B cell (primary cell): ENCODE measurements at regions not wholly inside any gene's neighbourhood (a gene's known extent, or its start where the extent isn't known, plus 50 kb on each side); places are given as distances from the start of the nearest gene placed in this dataset.

Experiments
- ATAC-seq: fragments of 200-7000 bp; cut with Tn5 transposase; one replicate; pipeline ENCODE4 v1.10.0; 2021; ENCODE audit warnings: low read depth, mild to moderate bottlenecking, moderate number of reproducible peaks, moderate library complexity
- CTCF ChIA-PET: fragments of 350-600 bp; sonication (Branson Sonifier 250); formaldehyde crosslinking; loops from one replicate; lab custom pipeline; 2021; ENCODE audit warnings: antibody characterized with exemption, inconsistent platforms; lab: Charles Lee
- POLR2A ChIA-PET: fragments of 350-600 bp; sonication (Branson Sonifier 250); formaldehyde crosslinking; loops from one replicate; lab custom pipeline; 2021; ENCODE audit warnings: antibody characterized with exemption; lab: Charles Lee
- DNase-seq: peaks from one replicate; pipeline ENCODE4 v3.0.0; 2013
- H2AFZ ChIP-seq: 2 replicates; pipeline ENCODE4 v1.6.1; 2012; ENCODE audit warnings: mild to moderate bottlenecking, low read depth, low read length; ENCODE audit not compliant: insufficient read depth, poor library complexity, severe bottlenecking
- H3K27ac ChIP-seq, 2 donors: 1 replicate in 1 of 2; 2 replicates in 1 of 2; pipeline ENCODE4 v1.5.1; 2012 to 2013; ENCODE audit warnings: low read length in 2 of 2, mild to moderate bottlenecking in 2 of 2, moderate library complexity in 1 of 2
- H3K27me3 ChIP-seq, 4 experiments: fragments of 200-600 bp in 1 of 4; sonication (generic) in 1 of 4; replicated peaks in 1 of 4; 1 replicate in 2 of 4; 2 replicates in 2 of 4; pipeline versions ENCODE4 v1.6.1 to v1.7.0; 2013 to 2016; ENCODE audit warnings: low read length in 3 of 4, mild to moderate bottlenecking in 2 of 4, mixed read lengths in 1 of 4, moderate library complexity in 1 of 4; ENCODE audit not compliant: insufficient read depth in 4 of 4, control insufficient read depth in 3 of 4; ENCODE audit errors: control extremely low read depth in 1 of 4
- H3K36me3 ChIP-seq, 2 experiments: replicated peaks in 1 of 2; 1 replicate in 1 of 2; 2 replicates in 1 of 2; pipeline versions ENCODE4 v1.6.1 to v1.7.1; 2013; ENCODE audit warnings: low read length in 1 of 2; ENCODE audit not compliant: insufficient read depth in 2 of 2, control insufficient read depth in 1 of 2; ENCODE audit errors: control extremely low read depth in 1 of 2, extremely low read depth in 1 of 2
- H3K4me1 ChIP-seq, 2 donors: fragments of 200-600 bp in 1 of 2; sonication (generic) in 1 of 2; 1 replicate in 1 of 2; 2 replicates in 1 of 2; pipeline versions ENCODE4 v1.5.1 to v1.6.1; 2013 to 2017; ENCODE audit warnings: low read length in 2 of 2; ENCODE audit not compliant: control insufficient read depth in 2 of 2, insufficient read depth in 2 of 2
- H3K4me2 ChIP-seq: replicated peaks from 2 replicates; pipeline ENCODE3; 2012; ENCODE audit warnings: mild to moderate bottlenecking, low read depth, low read length; ENCODE audit not compliant: poor library complexity, severe bottlenecking
- H3K4me3 ChIP-seq, 5 experiments: fragments of 200-600 bp in 1 of 5; sonication (generic) in 1 of 5; 1 replicate in 3 of 5; 2 replicates in 2 of 5; pipeline versions ENCODE4 v1.5.1 to v1.7.0; 2011 to 2016; ENCODE audit warnings: low read length in 4 of 5, mild to moderate bottlenecking in 4 of 5, low read depth in 2 of 5, control low read depth in 1 of 5, moderate library complexity in 1 of 5; ENCODE audit not compliant: insufficient read depth in 1 of 5; ENCODE audit errors: control extremely low read depth in 1 of 5, extremely low read depth in 1 of 5
- H3K79me2 ChIP-seq: fragments of 200-600 bp; sonication (generic); one replicate; pipeline ENCODE4 v1.6.0; 2016; ENCODE audit warnings: low read length; ENCODE audit not compliant: control insufficient read depth, insufficient read depth
- H3K9ac ChIP-seq: fragments of 200-600 bp; sonication (generic); 2 replicates; pipeline ENCODE4 v1.6.1; 2017; ENCODE audit warnings: mild to moderate bottlenecking, low read length, moderate library complexity
- H3K9me3 ChIP-seq, 3 donors: one replicate each; pipeline versions ENCODE4 v1.6.1 to v1.7.1; 2013; ENCODE audit warnings: low read length in 2 of 3; ENCODE audit not compliant: control insufficient read depth in 2 of 3, insufficient read depth in 1 of 3; ENCODE audit errors: control extremely low read depth in 1 of 3
- H4K20me1 ChIP-seq: 2 replicates; pipeline ENCODE4 v1.6.0; 2012; ENCODE audit warnings: mild to moderate bottlenecking, low read length; ENCODE audit not compliant: insufficient read depth, control insufficient read depth, poor library complexity, severe bottlenecking
- H3K27ac Mint-ChIP-seq: one replicate; pipeline ENCODE4 v1.8.0; 2021; ENCODE audit warnings: mixed read lengths
- H3K27me3 Mint-ChIP-seq: one replicate; pipeline ENCODE4 v1.8.0; 2021; ENCODE audit warnings: mixed read lengths
- H3K4me1 Mint-ChIP-seq: one replicate; pipeline ENCODE4 v1.8.0; 2021; ENCODE audit warnings: mixed read lengths
- H3K4me3 Mint-ChIP-seq: one replicate; pipeline ENCODE4 v1.8.0; 2021; ENCODE audit warnings: mixed read lengths
- H3K9me3 Mint-ChIP-seq: one replicate; pipeline ENCODE4 v1.8.0; 2022; ENCODE audit warnings: mixed read lengths; ENCODE audit not compliant: insufficient read depth
- CTCF ChIP-seq: fragments of 200-600 bp; IDR thresholded peaks from one replicate; pipeline ENCODE4 v1.8.0; 2022; ENCODE audit warnings: antibody characterized with exemption, mild to moderate bottlenecking
- EZH2 ChIP-seq: IDR thresholded peaks from 2 replicates; pipeline ENCODE4 v1.6.1; 2012; ENCODE audit warnings: borderline replicate concordance, low read depth, mild to moderate bottlenecking, moderate library complexity, low read length; ENCODE audit not compliant: insufficient read depth, poor library complexity, severe bottlenecking
- WGBS: methylation state at CpG from one replicate; pipeline ENCODE4 v1.1.5; 2013; ENCODE audit warnings: missing lambda C conversion rate; ENCODE audit not compliant: insufficient coverage; 5-methylcytosine and 5-hydroxymethylcytosine counted together
- intact Hi-C: fragments of 100-400 bp; cut with micrococcal nuclease; formaldehyde crosslinking; loops from one replicate; pipeline ENCODE4 v1.10.0; 2022

GRCh38 chr7:12090757-12091221 is 120.3 kb upstream of the TMEM106B start:
- TF ChIP-seq EZH2 (no peak), CTCF (no peak)
- intact Hi-C loops: no loop called here
- DNase-seq: no peak
- no peaks in the 10 kb centered on the region for H3K9me3 ChIP-seq
- H4K20me1 ChIP-seq: no peaks in the 10 kb centered on the region
- H3K4me1 Mint-ChIP-seq: no peaks in the 10 kb centered on the region
- CTCF ChIA-PET: no interaction called here
- no peak for ATAC-seq
- POLR2A ChIA-PET: no interaction called here
- H3K27ac Mint-ChIP-seq: no peak overlapping the region
- no peaks in the 10 kb centered on the region for H3K4me1 ChIP-seq
- H3K79me2 ChIP-seq: no peaks in the 10 kb centered on the region
- H3K4me2 ChIP-seq: no peak overlapping the region
- no peak overlapping the region for H2AFZ ChIP-seq
- no peaks in the 10 kb centered on the region for H3K36me3 ChIP-seq
- no peak overlapping the region for H3K27ac ChIP-seq
- peaks cover 3% of the 10 kb centered on the region for H3K27me3 Mint-ChIP-seq
- no peaks in the 10 kb centered on the region for H3K9me3 Mint-ChIP-seq
- H3K4me3 Mint-ChIP-seq: no peak overlapping the region
- peaks cover 0 to 6% (median 0%) of the 10 kb centered on the region in 4 experiments for H3K27me3 ChIP-seq
- WGBS: 95% methylated on average over 5 of the region's 5 CpGs
- no peak overlapping the region for H3K4me3 ChIP-seq
- H3K9ac ChIP-seq: no peak overlapping the region

- Mint-ChIP-seq H3K9me3 (no peaks in the 10 kb centered on the region), H3K4me1 (no peaks in the 10 kb centered on the region), H3K4me3 (no peak overlapping the region), H3K27me3 (peaks cover 3% of the 10 kb centered on the region), H3K27ac (no peak overlapping the region)
- H3K27me3 ChIP-seq: peaks cover 0 to 6% (median 0%) of the 10 kb centered on the region in 4 experiments
- ChIA-PET POLR2A (no interaction called here), CTCF (no interaction called here)
- H3K36me3 ChIP-seq: no peaks in the 10 kb centered on the region
- no peaks in the 10 kb centered on the region for H3K4me1 ChIP-seq
- no peak overlapping the region for H3K9ac ChIP-seq
- H2AFZ ChIP-seq: no peak overlapping the region
- H3K27ac ChIP-seq: no peak overlapping the region
- no peak for ATAC-seq
- H3K9me3 ChIP-seq: no peaks in the 10 kb centered on the region
- no peaks in the 10 kb centered on the region for H4K20me1 ChIP-seq
- no peaks in the 10 kb centered on the region for H3K79me2 ChIP-seq
- no peak overlapping the region for H3K4me2 ChIP-seq
- 92% methylated on average over 4 of the region's 4 CpGs for whole genome bisulfite sequencing
- no peak overlapping the region for H3K4me3 ChIP-seq
- TF ChIP-seq CTCF (no peak), EZH2 (no peak)
- no peak for DNase-seq
- intact Hi-C loops: no loop called here
Measured at GRCh38 chr7:12091231-12091630, 119.9 kb upstream of the TMEM106B start.
